Psoas muscle (tissue), 7 donors: ENCODE measurements at regions not wholly inside any gene's neighbourhood (a gene's known extent, or its start where the extent isn't known, plus 50 kb on each side); places are given as distances from the start of the nearest gene placed in this dataset.
"Not testable (repeated sequence)": the region's sequence is repeated elsewhere in the genome, so short reads cannot be mapped to it uniquely, and the experiment has no call there.

Experiments used
- ATAC-seq, 4 donors: fragments of 200-7000 bp; cut with Tn5 transposase; one replicate each; pipeline ENCODE4 v1.9.1; 2020; ENCODE audit warnings: moderate library complexity in 3 of 4, mild to moderate bottlenecking in 2 of 4
- DNase-seq, 2 donors: peaks; one replicate each; pipeline ENCODE4 v3.0.0-alpha.2; 2020
- H3K27ac ChIP-seq: fragments of 200-600 bp; one replicate; pipeline ENCODE4 v1.8.0; 2022
- H3K27me3 ChIP-seq, 3 donors: fragments of 200-600 bp in 1 of 3; one replicate each; pipeline versions ENCODE4 v1.6.1 to v1.8.0; 2013 to 2022; ENCODE audit warnings: low read length in 2 of 3, mild to moderate bottlenecking in 2 of 3, moderate library complexity in 1 of 3; ENCODE audit not compliant: insufficient read depth in 3 of 3
- H3K36me3 ChIP-seq, 2 donors: fragments of 200-600 bp in 1 of 2; one replicate each; pipeline versions ENCODE4 v1.6.1 to v1.8.0; 2013 to 2022; ENCODE audit warnings: low read depth in 1 of 2, mild to moderate bottlenecking in 1 of 2, moderate library complexity in 1 of 2; ENCODE audit not compliant: insufficient read depth in 1 of 2
- H3K4me1 ChIP-seq: fragments of 200-600 bp; one replicate; pipeline ENCODE4 v1.8.0; 2022
- H3K4me3 ChIP-seq: fragments of 200-600 bp; one replicate; pipeline ENCODE4 v1.8.0; 2022; ENCODE audit warnings: mild to moderate bottlenecking
- H3K9me3 ChIP-seq: fragments of 200-600 bp; one replicate; pipeline ENCODE4 v1.8.0; 2022
- CTCF ChIP-seq: fragments of 200-600 bp; IDR thresholded peaks from one replicate; pipeline ENCODE4 v1.8.0; 2022; ENCODE audit warnings: antibody characterized with exemption
- WGBS, 3 donors: extraction: QIAGEN DNeasy Blood & Tissue Kit; methylation state at CpG; one replicate each; pipeline versions ENCODE4 v1.1.6 to v1.1.7; 2013; 5-methylcytosine and 5-hydroxymethylcytosine counted together
- intact Hi-C, 2 donors: fragments of 100-400 bp; cut with DNase I; formaldehyde crosslinking; loops; one replicate each; pipeline versions ENCODE4 v1.11.0 to v1.14.2; 2022
- donor health status: healthy with polysubstance abuse.
- donor health status: DM: no; HTN: no; CAD: no; lungs with moderate emphysema.
- donor health status: Bipolar disorder and iron deficiency.
- donor health status: healthy.
- donor health status: DM: yes; HTN: yes; CAD: no.
- donor health status: DM: no; HTN: no; CAD: no.
- donor health status: DM: yes; HTN: yes; CAD: no.

GRCh38 chr7:51607447-51607846 lies 290.8 kb upstream of the COBL start:
- no peak for ATAC-seq
- no peaks in the 10 kb centered on the region for H3K27me3 ChIP-seq
- DNase-seq: no peak
- intact Hi-C loops: no loop called here
- H3K9me3 ChIP-seq: no peaks in the 10 kb centered on the region
- H3K4me1 ChIP-seq: no peaks in the 10 kb centered on the region
- H3K4me3 ChIP-seq: no peak overlapping the region
- no peak for TF ChIP-seq CTCF
- 79 to 82% (median 80%) methylated on average over 11 of the region's 11 CpGs for WGBS, 3 donors
- H3K27ac ChIP-seq: no peak overlapping the region
- H3K36me3 ChIP-seq: no peaks in the 10 kb centered on the region

- WGBS, 3 donors: 54 to 60% (median 55%) methylated on average over 17 of the region's 17 CpGs
- no peak for ATAC-seq
- no peak for TF ChIP-seq CTCF
- no peaks in the 10 kb centered on the region for H3K4me1 ChIP-seq
- intact Hi-C loops: no loop called here
- no peak for DNase-seq
- no peaks in the 10 kb centered on the region for H3K9me3 ChIP-seq
- no peaks in the 10 kb centered on the region for H3K36me3 ChIP-seq
- H3K4me3 ChIP-seq: no peak overlapping the region
- no peak overlapping the region for H3K27ac ChIP-seq
- no peaks in the 10 kb centered on the region for H3K27me3 ChIP-seq
These were observed 290.1 kb upstream of the COBL start for GRCh38 chr7:51606601-51607154.

GRCh38 chr7:51602376-51602775 lies 285.8 kb upstream of the COBL start:
- no peak overlapping the region for H3K4me3 ChIP-seq
- TF ChIP-seq CTCF: no peak
- DNase-seq (no peak), ATAC-seq (no peak)
- no peak overlapping the region for H3K27ac ChIP-seq
- no peaks in the 10 kb centered on the region for H3K27me3 ChIP-seq
- intact Hi-C loops: no loop called here
- H3K4me1 ChIP-seq: no peaks in the 10 kb centered on the region
- 75 to 84% (median 79%) methylated on average over 2 of the region's 2 CpGs for WGBS, 3 donors
- no peaks in the 10 kb centered on the region for H3K36me3 ChIP-seq
- H3K9me3 ChIP-seq: no peaks in the 10 kb centered on the region

GRCh38 chr7:51601461-51601860 lies 284.9 kb upstream of the COBL start:
- H3K27ac ChIP-seq: no peak overlapping the region
- intact Hi-C loops: no loop called here
- no peaks in the 10 kb centered on the region for H3K4me1 ChIP-seq
- H3K9me3 ChIP-seq: no peaks in the 10 kb centered on the region
- WGBS, 3 donors: 73 to 82% (median 80%) methylated on average over 3 of the region's 3 CpGs
- H3K4me3 ChIP-seq: no peak overlapping the region
- ATAC-seq: no peak
- no peaks in the 10 kb centered on the region for H3K27me3 ChIP-seq
- no peaks in the 10 kb centered on the region for H3K36me3 ChIP-seq
- DNase-seq: no peak
- no peak for TF ChIP-seq CTCF

GRCh38 chr7:51599935-51600334 lies 283.3 kb upstream of the COBL start:
- intact Hi-C loops, H3K36me3 ChIP-seq: not testable (repeated sequence)

More at GRCh38 chr7:51599935-51600334, 283.3 kb upstream of the COBL start:
- H3K4me1 ChIP-seq, H3K27ac ChIP-seq, H3K4me3 ChIP-seq, DNase-seq, H3K27me3 ChIP-seq, ATAC-seq, H3K9me3 ChIP-seq: not testable (repeated sequence)
- WGBS, 3 donors: 83 to 91% (median 84%) methylated on average over 9 of the region's 9 CpGs
